ENCODE measurements at regions not wholly inside any gene's neighbourhood (a gene's known extent, or its start where the extent isn't known, plus 50 kb on each side); places are given as distances from the start of the nearest gene placed in this dataset.

DNA sequence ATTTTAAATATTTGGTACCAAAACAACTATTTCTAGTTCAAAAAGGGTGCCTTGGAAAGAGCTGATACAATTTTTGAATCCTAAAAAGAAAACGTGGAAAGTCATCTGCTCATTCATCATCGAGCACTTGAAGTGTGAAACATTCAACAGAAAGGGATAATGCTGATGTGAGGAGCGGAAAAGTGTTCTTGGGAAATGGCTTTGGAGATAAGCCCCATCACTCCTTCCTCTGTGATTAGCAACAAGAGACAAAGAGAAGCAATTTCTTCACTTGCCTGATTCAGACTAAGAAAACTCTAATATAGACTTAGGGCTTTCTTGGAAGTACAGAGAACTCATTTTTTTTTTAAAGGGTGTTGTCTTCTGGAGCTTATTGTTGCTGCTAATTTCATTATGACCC, 74.9 kb downstream of the C9orf152 start:
- no peak for TF ChIP-seq POLR2A (IDR thresholded peaks at IDR 0.05; ENCODE audit: low read length)
- TF ChIP-seq GATA1 (IDR thresholded peaks at IDR 0.05; ENCODE audit: low read depth, low read length) = no peak
